ENCODE measurements at regions not wholly inside any gene's neighbourhood (a gene's known extent, or its start where the extent isn't known, plus 50 kb on each side); places are given as distances from the start of the nearest gene placed in this dataset.

- TF ChIP-seq CTCF (conservative IDR thresholded peaks at IDR 0.05), result no peak
- DNase-seq (ENCODE audit: low read depth, low spot score), result no peak
- H3K4me1 Mint-ChIP-seq, result no peaks in the 10 kb centered on the region
- H3K36me3 Mint-ChIP-seq (ENCODE audit: low read depth), result no peaks in the 10 kb centered on the region
- H3K9me3 Mint-ChIP-seq, result peaks cover 2% of the 10 kb centered on the region
- H3K4me3 Mint-ChIP-seq, result no peak overlapping the region
- no peak overlapping the region for H3K27ac Mint-ChIP-seq (ENCODE audit: unreplicated experiment)
- no peaks in the 10 kb centered on the region for H3K27me3 Mint-ChIP-seq (ENCODE audit: low read depth)
Measured at GRCh38 chr11:105443623-105444022, 166.2 kb upstream of the GRIA4 start.

- Mint-ChIP-seq H3K27me3 (ENCODE audit: low read depth) (no peaks in the 10 kb centered on the region), H3K4me3 (no peak overlapping the region), H3K36me3 (ENCODE audit: low read depth) (no peaks in the 10 kb centered on the region), H3K27ac (ENCODE audit: unreplicated experiment) (no peak overlapping the region), H3K9me3 (no peaks in the 10 kb centered on the region), H3K4me1 (no peaks in the 10 kb centered on the region)
- DNase-seq (ENCODE audit: low read depth, low spot score), result no peak
- TF ChIP-seq CTCF (conservative IDR thresholded peaks at IDR 0.05), result no peak
Measured at GRCh38 chr11:105432241-105432995, 177.5 kb upstream of the GRIA4 start.

- no peaks in the 10 kb centered on the region for H3K4me1 Mint-ChIP-seq
Measured at GRCh38 chr11:105429096-105429910, 180.6 kb upstream of the GRIA4 start.

DNA sequence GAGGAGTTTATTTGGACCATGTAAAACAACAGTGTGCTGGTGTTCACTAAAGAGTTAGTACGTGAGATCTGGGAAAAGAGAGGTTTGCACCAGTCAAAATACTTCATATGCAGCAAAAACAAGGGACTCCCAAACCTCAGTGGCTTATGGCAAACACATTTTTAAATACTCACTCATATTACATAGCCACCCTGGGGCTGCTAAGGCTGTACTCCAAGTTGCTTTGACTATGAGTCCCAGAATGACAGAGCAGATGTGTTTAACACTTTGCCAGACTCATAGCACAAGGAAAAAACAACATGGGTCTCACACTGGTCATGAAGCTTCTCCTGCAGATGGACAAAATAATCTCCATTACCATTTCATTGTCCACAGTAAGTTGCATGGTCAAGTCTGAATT is 202.8 kb upstream of the GRIA4 start:
- H3K36me3 Mint-ChIP-seq (ENCODE audit: low read depth), result no peaks in the 10 kb centered on the region
- H3K4me1 Mint-ChIP-seq, result no peaks in the 10 kb centered on the region
- no peak for TF ChIP-seq CTCF (conservative IDR thresholded peaks at IDR 0.05)
- H3K27ac Mint-ChIP-seq (ENCODE audit: unreplicated experiment), result no peak overlapping the region
- no peak for DNase-seq (ENCODE audit: low read depth, low spot score)
- H3K27me3 Mint-ChIP-seq (ENCODE audit: low read depth), result no peaks in the 10 kb centered on the region
- H3K9me3 Mint-ChIP-seq, result no peaks in the 10 kb centered on the region
- no peak overlapping the region for H3K4me3 Mint-ChIP-seq

More at GRCh38 chr11:105429096-105429910, 180.6 kb upstream of the GRIA4 start:
- no peak for TF ChIP-seq CTCF (conservative IDR thresholded peaks at IDR 0.05)
- H3K27ac Mint-ChIP-seq (ENCODE audit: unreplicated experiment), result no peak overlapping the region
- DNase-seq (ENCODE audit: low read depth, low spot score), result no peak
- no peak overlapping the region for H3K4me3 Mint-ChIP-seq
- H3K27me3 Mint-ChIP-seq (ENCODE audit: low read depth), result no peaks in the 10 kb centered on the region
- H3K36me3 Mint-ChIP-seq (ENCODE audit: low read depth), result no peaks in the 10 kb centered on the region
- H3K9me3 Mint-ChIP-seq, result no peaks in the 10 kb centered on the region

DNA sequence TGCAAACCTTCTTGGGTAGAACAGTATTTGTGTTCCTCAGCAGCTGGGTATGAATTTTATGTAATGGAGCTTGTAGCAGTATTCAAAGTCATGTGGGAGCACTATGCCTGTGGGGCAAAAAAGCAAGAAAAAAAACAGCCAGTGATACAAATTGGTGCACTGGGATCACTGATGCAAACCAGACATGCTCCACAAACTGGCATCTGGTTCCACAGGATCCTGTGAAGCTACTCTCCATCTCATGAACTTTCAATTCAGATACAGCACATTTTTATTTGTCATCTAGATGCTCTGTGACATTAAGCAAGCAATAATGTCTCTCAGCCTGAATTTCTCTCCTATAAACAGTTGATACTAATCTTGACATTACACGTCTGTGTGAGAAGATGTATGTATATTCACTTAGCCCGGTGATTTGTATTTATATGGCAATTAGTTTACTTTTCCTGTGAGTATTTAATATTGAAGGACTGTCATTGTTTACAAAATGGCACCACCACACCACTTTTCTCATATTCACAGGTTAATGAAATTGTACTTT is 208.5 kb upstream of the GRIA4 start:
- Mint-ChIP-seq H3K36me3 (ENCODE audit: low read depth) (no peaks in the 10 kb centered on the region), H3K9me3 (no peaks in the 10 kb centered on the region), H3K27me3 (ENCODE audit: low read depth) (no peaks in the 10 kb centered on the region), H3K4me1 (peaks cover 3% of the 10 kb centered on the region), H3K27ac (ENCODE audit: unreplicated experiment) (no peak overlapping the region), H3K4me3 (no peak overlapping the region)
- no peak for TF ChIP-seq CTCF (conservative IDR thresholded peaks at IDR 0.05)
- DNase-seq (ENCODE audit: low read depth, low spot score), result no peak
